NCI-H510A treated with DMSO at 0.1 percent for 48 hours (cell line): ENCODE measurements at regions not wholly inside any gene's neighbourhood (a gene's known extent, or its start where the extent isn't known, plus 50 kb on each side); places are given as distances from the start of the nearest gene placed in this dataset.
"Not testable (repeated sequence)": the region's sequence is repeated elsewhere in the genome, so short reads cannot be mapped to it uniquely, and the experiment has no call there.

Experiments used
- DNase-seq: peaks from one replicate; lab custom pipeline; 2025; lab: John Stamatoyannopoulos, UW

DNA sequence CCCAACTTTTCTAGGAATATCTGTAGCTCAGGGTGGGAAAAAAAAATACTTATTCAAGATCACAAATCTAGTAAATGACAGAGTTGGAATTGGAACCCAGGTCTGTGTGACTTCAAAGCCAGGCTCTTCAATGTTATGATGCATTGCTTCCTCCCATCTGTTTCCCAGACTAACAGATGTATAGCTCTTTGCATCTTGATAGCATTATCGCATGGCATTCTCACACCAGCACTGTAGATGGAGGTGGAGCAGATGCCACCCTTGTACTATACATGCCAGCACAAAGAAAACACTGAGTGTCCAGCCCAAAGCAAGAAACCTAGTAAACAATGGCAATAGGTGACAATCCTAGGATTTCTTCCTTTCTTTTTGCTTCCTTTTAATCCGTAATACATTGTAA, 497.3 kb downstream of the NEBL start:
- DNase-seq = no peak

DNA sequence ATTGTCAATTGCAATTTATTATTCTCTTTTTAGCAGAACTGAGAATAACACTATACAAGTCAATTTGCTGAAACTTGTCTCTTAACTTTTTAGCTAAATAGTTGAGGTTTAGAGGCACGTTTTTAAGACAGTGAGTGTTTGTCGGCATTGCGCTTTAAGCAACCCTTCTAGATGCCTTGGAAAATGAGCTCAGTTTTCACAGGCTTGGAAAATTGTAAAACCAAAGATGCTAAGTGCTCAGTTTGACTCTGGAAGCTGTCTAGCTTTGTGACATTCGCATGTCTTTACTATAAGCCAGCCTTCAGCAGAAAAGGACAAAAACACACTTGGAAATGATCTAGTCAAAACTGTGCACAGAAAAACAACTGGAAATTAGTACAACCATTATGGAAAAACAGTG, 500.4 kb downstream of the NEBL start:
- DNase-seq = no peak

DNA sequence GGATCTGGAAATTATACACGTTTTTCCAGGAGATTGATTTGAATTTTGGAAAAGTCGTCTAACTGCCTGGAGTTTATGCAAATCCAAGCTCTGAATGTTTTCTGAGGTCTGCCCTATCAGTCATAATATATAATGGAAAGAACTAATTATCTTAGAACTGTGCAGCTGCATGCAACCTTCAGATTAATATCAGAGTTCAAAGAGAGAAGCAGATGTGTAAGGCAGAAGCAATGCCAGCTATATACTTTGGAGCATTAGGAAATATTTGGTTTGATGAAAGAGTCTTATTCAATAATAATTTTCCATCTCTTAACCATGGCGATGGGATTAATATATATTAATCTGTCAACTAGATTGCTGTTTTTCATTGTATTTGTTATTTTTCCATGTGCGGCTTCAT, 500.9 kb downstream of the NEBL start:
- no peak for DNase-seq

DNA sequence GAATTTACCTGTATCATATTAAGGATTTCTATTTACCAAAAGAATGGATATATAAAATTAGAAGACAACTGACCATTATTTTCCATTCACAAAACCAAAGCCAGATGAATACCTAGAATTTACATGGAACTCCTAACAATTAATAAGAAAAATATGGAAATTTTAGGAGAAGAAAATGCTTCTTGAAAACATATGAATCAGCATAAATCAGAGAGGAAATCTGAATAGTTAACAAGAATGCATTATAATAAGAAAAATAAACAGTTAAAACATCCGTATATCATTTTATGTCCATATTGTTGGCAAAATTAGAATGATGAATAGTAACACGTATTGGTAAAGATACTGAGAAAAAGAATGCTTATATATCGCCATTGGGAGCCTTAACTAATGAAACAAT, 505.5 kb downstream of the NEBL start:
- DNase-seq = no peak

DNA sequence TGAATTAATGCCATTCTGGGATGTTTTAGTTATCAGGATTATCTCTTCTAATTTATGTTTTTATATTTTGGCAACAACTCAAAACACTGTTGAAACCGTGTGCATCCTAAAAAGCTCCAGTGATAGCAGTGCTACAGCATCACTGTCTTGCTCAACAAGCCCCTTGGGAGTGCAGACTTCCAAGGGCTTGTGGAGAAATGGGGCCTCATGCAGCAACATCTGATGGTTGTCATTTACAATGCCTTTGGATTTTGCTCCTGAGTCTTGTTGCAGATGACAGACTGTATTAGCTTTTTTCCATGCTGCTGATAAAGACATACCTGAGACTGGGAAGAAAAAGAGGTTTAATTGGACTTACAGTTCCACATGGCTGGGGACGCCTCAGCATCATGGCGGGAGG, 515.4 kb downstream of the NEBL start:
- DNase-seq = no peak

DNA sequence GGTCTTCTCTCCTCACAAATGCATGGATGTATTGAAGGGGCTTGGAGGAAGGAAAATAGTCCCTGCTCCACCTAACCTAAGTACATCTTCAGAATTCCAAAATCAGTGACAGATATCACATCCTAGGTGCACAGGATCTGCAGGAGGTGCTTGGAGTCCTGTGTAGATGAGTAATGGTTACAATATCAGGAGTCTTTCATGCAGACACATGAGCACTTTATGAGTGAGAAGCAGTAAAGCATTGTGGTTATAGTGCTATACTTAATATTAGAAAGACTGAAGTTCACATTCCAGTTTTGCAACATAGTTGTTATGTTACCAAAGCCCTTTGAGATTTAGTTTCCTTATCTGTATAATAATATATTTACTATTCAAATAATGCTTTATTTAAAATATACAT, 516.7 kb downstream of the NEBL start:
- no peak for DNase-seq

DNA sequence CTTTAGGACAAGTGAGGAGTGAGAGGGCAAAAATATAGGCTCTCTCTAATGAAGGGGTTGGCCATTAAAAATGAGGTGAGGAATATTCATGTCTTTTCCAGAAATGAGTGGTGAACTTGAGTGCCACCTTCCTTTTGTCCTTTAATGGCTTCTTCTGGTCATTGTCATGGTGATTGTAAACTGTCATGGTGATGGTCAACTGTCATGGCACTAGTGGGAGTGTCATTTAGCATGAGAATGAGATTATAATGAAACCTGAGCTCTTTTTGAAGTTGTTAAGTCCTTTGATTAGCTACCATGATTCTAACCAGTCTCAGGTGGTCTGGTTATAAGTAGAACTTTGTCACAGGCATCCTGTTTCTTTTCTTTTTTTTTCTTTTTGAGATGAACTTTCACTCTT, 524.4 kb downstream of the NEBL start:
- no peak for DNase-seq

DNA sequence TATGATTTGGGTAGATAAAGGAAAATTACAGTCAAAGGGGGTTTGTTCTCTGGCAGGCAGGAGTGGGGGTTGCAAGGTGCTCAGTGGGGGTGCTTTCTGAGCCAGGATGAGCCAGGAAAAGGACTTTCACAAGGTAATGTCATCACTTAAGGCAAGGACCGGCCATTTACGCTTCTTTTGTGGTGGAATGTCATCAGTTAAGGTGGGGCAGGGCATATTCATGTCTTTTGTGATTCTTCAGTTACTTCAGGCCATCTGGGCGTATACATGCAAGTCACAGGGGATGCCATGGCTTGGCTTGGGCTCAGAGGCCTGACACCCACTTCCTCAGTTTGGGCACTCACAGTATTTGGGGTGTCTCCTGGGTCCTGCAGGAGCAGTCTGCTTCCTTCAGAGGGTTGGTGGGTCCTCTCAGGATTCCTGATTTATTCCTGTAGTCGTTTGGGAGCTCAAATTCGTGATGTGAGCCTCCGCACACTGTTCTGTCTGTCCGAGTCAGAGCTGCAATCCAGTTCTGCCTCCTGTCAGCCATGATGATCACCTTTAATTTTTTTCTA, 526.1 kb downstream of the NEBL start:
- not testable (repeated sequence) for DNase-seq

DNA sequence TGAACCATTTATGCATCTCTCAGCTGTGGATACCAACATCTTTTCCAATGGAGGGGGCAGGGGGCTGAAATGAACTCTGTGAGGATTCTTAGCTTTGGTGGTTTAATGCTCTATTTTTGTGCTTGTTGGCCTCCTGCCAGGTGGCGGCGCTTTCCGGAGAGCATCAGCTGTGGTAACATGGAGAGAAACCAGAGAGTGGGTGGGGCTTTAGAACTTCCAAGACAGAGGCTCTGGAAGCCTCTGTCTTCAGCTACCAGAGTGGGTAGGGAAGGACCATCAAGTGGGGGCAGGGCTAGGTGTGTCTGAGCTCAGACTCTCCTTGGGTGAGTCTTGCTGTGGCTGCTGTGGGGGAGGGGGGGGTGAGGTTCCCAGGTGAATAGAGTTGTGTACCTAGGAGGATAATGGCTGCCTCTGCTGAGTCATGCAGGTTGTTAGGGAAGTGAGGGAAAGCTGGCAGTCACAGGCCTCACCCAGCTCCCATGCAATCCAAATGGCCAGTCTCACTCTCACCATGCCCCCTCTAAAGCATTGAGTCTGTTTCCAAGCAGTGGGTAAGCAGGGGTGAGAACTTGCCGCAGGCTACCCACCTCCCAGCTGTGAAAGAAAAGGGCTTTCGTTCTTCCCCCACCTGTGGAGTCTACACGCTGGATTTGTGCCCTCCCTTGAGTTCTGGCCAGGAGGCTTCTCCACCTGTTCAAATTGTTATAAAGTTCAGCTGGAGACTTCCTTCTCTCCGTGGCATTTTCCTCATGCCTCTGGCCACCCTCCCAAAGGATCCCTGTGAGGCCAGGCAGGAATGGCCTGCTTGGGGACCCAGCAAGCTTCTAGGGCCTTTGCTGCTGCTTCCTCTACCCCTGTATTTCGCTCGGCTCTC, 527.0 kb downstream of the NEBL start:
- no peak for DNase-seq

DNA sequence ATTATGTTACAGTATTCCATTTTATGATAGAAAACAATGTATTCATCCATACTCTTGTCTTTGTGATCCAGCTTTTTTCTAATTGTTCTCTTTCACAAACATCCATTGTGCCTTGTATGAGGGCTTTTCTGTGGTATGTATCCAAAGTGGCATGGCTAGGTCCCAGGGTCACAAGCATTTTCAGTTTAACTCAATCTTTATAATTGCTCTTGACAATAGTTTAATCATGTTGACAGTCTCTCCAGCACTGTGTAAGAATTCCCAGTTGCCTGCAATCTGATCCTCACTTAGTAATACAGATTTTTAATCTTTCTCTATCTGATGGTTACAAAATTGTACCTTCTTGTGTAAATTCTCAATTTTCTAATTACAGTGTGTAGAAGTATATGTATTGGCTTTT, 533.4 kb downstream of the NEBL start:
- DNase-seq = no peak

DNA sequence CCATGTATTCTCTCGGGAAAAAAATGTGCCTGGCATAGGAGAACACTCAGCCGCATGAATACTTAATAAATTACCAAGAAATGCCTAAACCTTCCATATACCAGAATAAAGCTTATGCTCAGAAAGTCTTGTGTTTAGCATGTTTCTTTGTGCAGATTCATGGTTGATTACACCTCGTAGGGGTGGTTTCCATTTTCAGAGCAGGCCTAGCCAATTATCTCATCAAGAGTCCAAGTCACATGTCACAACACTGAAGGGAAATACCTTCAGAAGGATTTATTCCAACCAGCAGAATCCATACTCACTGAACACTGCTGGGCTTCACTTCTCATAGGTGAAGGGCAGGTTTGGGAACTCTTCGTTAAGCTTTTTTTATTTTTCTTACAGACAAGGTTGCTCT, 539.7 kb downstream of the PLXDC2 start:
- no peak for DNase-seq

DNA sequence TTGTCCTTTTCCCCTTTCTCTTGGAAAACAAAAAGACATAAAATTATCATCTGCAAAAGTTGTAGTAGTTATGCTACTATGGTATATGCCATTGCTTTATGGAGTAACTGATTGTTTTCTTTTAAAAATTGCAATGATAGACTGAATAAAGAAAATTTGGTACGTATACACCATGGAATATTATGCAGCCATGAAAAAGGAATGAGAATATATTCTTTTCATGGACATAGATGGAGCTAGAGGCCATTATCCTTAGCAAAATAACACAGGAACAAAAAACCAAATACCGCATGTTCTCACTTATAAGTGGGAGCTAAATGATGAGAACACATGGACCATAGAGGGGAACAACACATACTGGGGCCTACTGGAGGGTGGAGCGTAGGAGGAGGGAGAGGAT, 538.8 kb downstream of the PLXDC2 start:
- DNase-seq = no peak

DNA sequence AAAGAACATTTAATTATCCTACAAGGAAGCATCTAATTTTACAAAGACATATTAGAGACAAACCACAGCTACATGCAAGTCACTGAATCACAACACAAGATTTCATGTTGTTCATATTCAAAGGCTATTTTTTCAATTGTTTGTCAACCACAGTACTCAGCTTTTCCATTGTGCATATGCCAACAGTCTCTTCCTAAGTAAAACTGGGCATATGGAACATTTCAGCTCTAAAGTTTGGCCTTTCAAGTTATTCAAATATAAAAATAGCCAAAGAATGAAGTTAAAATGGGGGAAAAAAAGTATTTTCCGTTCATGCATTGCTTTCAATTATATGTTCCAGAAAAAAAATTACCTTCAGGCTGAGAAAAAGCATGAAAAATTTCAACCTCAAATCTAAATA, 537.9 kb downstream of the PLXDC2 start:
- DNase-seq = no peak

DNA sequence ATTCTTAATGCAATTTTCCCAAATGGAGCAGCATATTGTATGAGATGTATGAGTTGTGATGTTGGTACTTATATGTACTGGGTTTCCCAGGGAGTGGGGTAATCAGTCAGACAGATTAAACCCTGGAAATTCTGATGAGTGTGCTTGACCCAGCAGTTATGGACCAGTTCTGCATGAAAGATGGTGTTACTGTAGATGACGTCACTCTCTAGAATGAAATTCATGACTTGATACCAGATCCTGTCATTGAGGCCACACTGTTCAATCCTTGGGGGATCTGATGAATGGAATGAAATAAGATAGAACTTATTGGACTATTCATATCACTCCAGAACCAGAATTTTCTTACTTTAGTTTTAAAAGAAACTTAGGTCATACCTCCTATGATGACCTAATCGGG, 534.3 kb downstream of the PLXDC2 start:
- DNase-seq = no peak

DNA sequence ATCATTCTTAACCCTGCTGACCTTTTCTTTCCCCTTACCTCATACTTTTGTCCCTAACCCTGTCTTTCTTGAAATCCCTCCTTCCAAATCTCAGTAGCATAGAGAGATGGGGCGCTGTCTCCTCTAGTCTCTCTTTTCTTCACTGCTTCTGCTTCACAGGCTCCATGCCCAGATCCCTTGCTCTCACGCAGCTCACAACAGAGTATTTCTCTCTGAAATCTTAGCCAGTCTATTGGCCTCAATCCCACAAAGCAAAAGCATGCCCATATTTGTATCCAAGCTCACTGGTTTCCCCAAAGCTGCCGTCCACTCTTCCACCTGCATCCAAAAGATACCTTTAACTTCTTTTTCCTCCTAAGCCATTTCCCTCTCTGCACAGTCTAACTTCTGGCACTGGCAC, 526.8 kb downstream of the PLXDC2 start:
- no peak for DNase-seq
